ENCODE measurements at regions not wholly inside any gene's neighbourhood (a gene's known extent, or its start where the extent isn't known, plus 50 kb on each side); places are given as distances from the start of the nearest gene placed in this dataset.
"Not testable (repeated sequence)": the region's sequence is repeated elsewhere in the genome, so short reads cannot be mapped to it uniquely, and the experiment has no call there.

GRCh38 chr21:9763807-9764206, 757.6 kb upstream of the TPTE start:
- H3K4me3 ChIP-seq (ENCODE audit: low read depth, low read length), result no peak overlapping the region
- H3K27ac ChIP-seq (ENCODE audit: extremely low read depth, low read depth, low read length), result no peak overlapping the region
- POLR2A ChIA-PET, result no interaction called here
- H3K36me3 ChIP-seq (ENCODE audit: control insufficient read depth in 2 of 2, insufficient read depth in 1 of 2, low read length in 2 of 2), result no peaks in the 10 kb centered on the region
- H3K9me3 ChIP-seq (ENCODE audit: control insufficient read depth, insufficient read depth, low read depth, low read length), result no peaks in the 10 kb centered on the region; the same call in 1 of the 2 replicates
- H3K4me1 ChIP-seq (ENCODE audit: control insufficient read depth, insufficient read depth, low read length), result no peaks in the 10 kb centered on the region
- TF ChIP-seq ZNF423 (tag by site-specific recombination; IDR thresholded peaks at IDR 0.05) (no peak), ZNF501 (tag by site-specific recombination; IDR thresholded peaks at IDR 0.05) (no peak), ZNF658 (tag by site-specific recombination; IDR thresholded peaks at IDR 0.05) (no peak), ZNF645 (tag by site-specific recombination; IDR thresholded peaks at IDR 0.05) (no peak), GLIS1 (tag by site-specific recombination; IDR thresholded peaks at IDR 0.05) (no peak), ZNF121 (tag by site-specific recombination; IDR thresholded peaks at IDR 0.05) (no peak), KLF17 (tag by site-specific recombination; IDR thresholded peaks at IDR 0.05) (no peak), ZNF621 (tag by site-specific recombination; IDR thresholded peaks at IDR 0.05) (no peak), ZBTB1 (tag by site-specific recombination; IDR thresholded peaks at IDR 0.05) (no peak), PRDM10 (tag by site-specific recombination; IDR thresholded peaks at IDR 0.05) (no peak), ZNF639 (tag by site-specific recombination; IDR thresholded peaks at IDR 0.05) (no peak), ZSCAN16 (tag by site-specific recombination; IDR thresholded peaks at IDR 0.05) (no peak), PBX3 (CRISPR knock-in tag; IDR thresholded peaks at IDR 0.05) (no peak)
- CTCF ChIA-PET, result no interaction called here

- H3K27ac ChIP-seq (ENCODE audit: extremely low read depth, low read depth, low read length); H3K4me3 ChIP-seq (ENCODE audit: low read depth, low read length); H3K4me1 ChIP-seq (ENCODE audit: control insufficient read depth, insufficient read depth, low read length); CTCF ChIA-PET; POLR2A ChIA-PET; H3K9me3 ChIP-seq (ENCODE audit: control insufficient read depth, insufficient read depth, low read depth, low read length); H3K36me3 ChIP-seq (ENCODE audit: control insufficient read depth in 2 of 2, insufficient read depth in 1 of 2, low read length in 2 of 2): not testable (repeated sequence)
These were observed 757.1 kb upstream of the TPTE start for GRCh38 chr21:9764294-9764693.

- POLR2A ChIA-PET; H3K9me3 ChIP-seq (ENCODE audit: control insufficient read depth, insufficient read depth, low read depth, low read length); H3K27ac ChIP-seq (ENCODE audit: extremely low read depth, low read depth, low read length); H3K36me3 ChIP-seq (ENCODE audit: control insufficient read depth in 2 of 2, insufficient read depth in 1 of 2, low read length in 2 of 2); CTCF ChIA-PET; H3K4me3 ChIP-seq (ENCODE audit: low read depth, low read length); H3K4me1 ChIP-seq (ENCODE audit: control insufficient read depth, insufficient read depth, low read length): not testable (repeated sequence)
These were observed 755.8 kb upstream of the TPTE start for GRCh38 chr21:9765538-9765937.

GRCh38 chr21:9766890-9767591, 754.3 kb upstream of the TPTE start:
- CTCF ChIA-PET; H3K4me3 ChIP-seq (ENCODE audit: low read depth, low read length); POLR2A ChIA-PET: not testable (repeated sequence)

More at GRCh38 chr21:9766890-9767591, 754.3 kb upstream of the TPTE start:
- H3K9me3 ChIP-seq (ENCODE audit: control insufficient read depth, insufficient read depth, low read depth, low read length); H3K27ac ChIP-seq (ENCODE audit: extremely low read depth, low read depth, low read length); H3K36me3 ChIP-seq (ENCODE audit: control insufficient read depth in 2 of 2, insufficient read depth in 1 of 2, low read length in 2 of 2); H3K4me1 ChIP-seq (ENCODE audit: control insufficient read depth, insufficient read depth, low read length): not testable (repeated sequence)
